B cell (primary cell): ENCODE measurements at regions not wholly inside any gene's neighbourhood (a gene's known extent, or its start where the extent isn't known, plus 50 kb on each side); places are given as distances from the start of the nearest gene placed in this dataset.

Experiments
- ATAC-seq: fragments of 200-7000 bp; cut with Tn5 transposase; one replicate; pipeline ENCODE4 v1.10.0; 2021; ENCODE audit warnings: low read depth, mild to moderate bottlenecking, moderate number of reproducible peaks, moderate library complexity
- CTCF ChIA-PET: fragments of 350-600 bp; sonication (Branson Sonifier 250); formaldehyde crosslinking; loops from one replicate; lab custom pipeline; 2021; ENCODE audit warnings: antibody characterized with exemption, inconsistent platforms; lab: Charles Lee
- POLR2A ChIA-PET: fragments of 350-600 bp; sonication (Branson Sonifier 250); formaldehyde crosslinking; loops from one replicate; lab custom pipeline; 2021; ENCODE audit warnings: antibody characterized with exemption; lab: Charles Lee
- DNase-seq: peaks from one replicate; pipeline ENCODE4 v3.0.0; 2013
- H2AFZ ChIP-seq: 2 replicates; pipeline ENCODE4 v1.6.1; 2012; ENCODE audit warnings: mild to moderate bottlenecking, low read depth, low read length; ENCODE audit not compliant: insufficient read depth, poor library complexity, severe bottlenecking
- H3K27ac ChIP-seq, 2 donors: 1 replicate in 1 of 2; 2 replicates in 1 of 2; pipeline ENCODE4 v1.5.1; 2012 to 2013; ENCODE audit warnings: low read length in 2 of 2, mild to moderate bottlenecking in 2 of 2, moderate library complexity in 1 of 2
- H3K27me3 ChIP-seq, 4 experiments: fragments of 200-600 bp in 1 of 4; sonication (generic) in 1 of 4; replicated peaks in 1 of 4; 1 replicate in 2 of 4; 2 replicates in 2 of 4; pipeline versions ENCODE4 v1.6.1 to v1.7.0; 2013 to 2016; ENCODE audit warnings: low read length in 3 of 4, mild to moderate bottlenecking in 2 of 4, mixed read lengths in 1 of 4, moderate library complexity in 1 of 4; ENCODE audit not compliant: insufficient read depth in 4 of 4, control insufficient read depth in 3 of 4; ENCODE audit errors: control extremely low read depth in 1 of 4
- H3K36me3 ChIP-seq, 2 experiments: replicated peaks in 1 of 2; 1 replicate in 1 of 2; 2 replicates in 1 of 2; pipeline versions ENCODE4 v1.6.1 to v1.7.1; 2013; ENCODE audit warnings: low read length in 1 of 2; ENCODE audit not compliant: insufficient read depth in 2 of 2, control insufficient read depth in 1 of 2; ENCODE audit errors: control extremely low read depth in 1 of 2, extremely low read depth in 1 of 2
- H3K4me1 ChIP-seq, 2 donors: fragments of 200-600 bp in 1 of 2; sonication (generic) in 1 of 2; 1 replicate in 1 of 2; 2 replicates in 1 of 2; pipeline versions ENCODE4 v1.5.1 to v1.6.1; 2013 to 2017; ENCODE audit warnings: low read length in 2 of 2; ENCODE audit not compliant: control insufficient read depth in 2 of 2, insufficient read depth in 2 of 2
- H3K4me2 ChIP-seq: replicated peaks from 2 replicates; pipeline ENCODE3; 2012; ENCODE audit warnings: mild to moderate bottlenecking, low read depth, low read length; ENCODE audit not compliant: poor library complexity, severe bottlenecking
- H3K4me3 ChIP-seq, 5 experiments: fragments of 200-600 bp in 1 of 5; sonication (generic) in 1 of 5; 1 replicate in 3 of 5; 2 replicates in 2 of 5; pipeline versions ENCODE4 v1.5.1 to v1.7.0; 2011 to 2016; ENCODE audit warnings: low read length in 4 of 5, mild to moderate bottlenecking in 4 of 5, low read depth in 2 of 5, control low read depth in 1 of 5, moderate library complexity in 1 of 5; ENCODE audit not compliant: insufficient read depth in 1 of 5; ENCODE audit errors: control extremely low read depth in 1 of 5, extremely low read depth in 1 of 5
- H3K79me2 ChIP-seq: fragments of 200-600 bp; sonication (generic); one replicate; pipeline ENCODE4 v1.6.0; 2016; ENCODE audit warnings: low read length; ENCODE audit not compliant: control insufficient read depth, insufficient read depth
- H3K9ac ChIP-seq: fragments of 200-600 bp; sonication (generic); 2 replicates; pipeline ENCODE4 v1.6.1; 2017; ENCODE audit warnings: mild to moderate bottlenecking, low read length, moderate library complexity
- H3K9me3 ChIP-seq, 3 donors: one replicate each; pipeline versions ENCODE4 v1.6.1 to v1.7.1; 2013; ENCODE audit warnings: low read length in 2 of 3; ENCODE audit not compliant: control insufficient read depth in 2 of 3, insufficient read depth in 1 of 3; ENCODE audit errors: control extremely low read depth in 1 of 3
- H4K20me1 ChIP-seq: 2 replicates; pipeline ENCODE4 v1.6.0; 2012; ENCODE audit warnings: mild to moderate bottlenecking, low read length; ENCODE audit not compliant: insufficient read depth, control insufficient read depth, poor library complexity, severe bottlenecking
- H3K27ac Mint-ChIP-seq: one replicate; pipeline ENCODE4 v1.8.0; 2021; ENCODE audit warnings: mixed read lengths
- H3K27me3 Mint-ChIP-seq: one replicate; pipeline ENCODE4 v1.8.0; 2021; ENCODE audit warnings: mixed read lengths
- H3K4me1 Mint-ChIP-seq: one replicate; pipeline ENCODE4 v1.8.0; 2021; ENCODE audit warnings: mixed read lengths
- H3K4me3 Mint-ChIP-seq: one replicate; pipeline ENCODE4 v1.8.0; 2021; ENCODE audit warnings: mixed read lengths
- H3K9me3 Mint-ChIP-seq: one replicate; pipeline ENCODE4 v1.8.0; 2022; ENCODE audit warnings: mixed read lengths; ENCODE audit not compliant: insufficient read depth
- CTCF ChIP-seq: fragments of 200-600 bp; IDR thresholded peaks from one replicate; pipeline ENCODE4 v1.8.0; 2022; ENCODE audit warnings: antibody characterized with exemption, mild to moderate bottlenecking
- EZH2 ChIP-seq: IDR thresholded peaks from 2 replicates; pipeline ENCODE4 v1.6.1; 2012; ENCODE audit warnings: borderline replicate concordance, low read depth, mild to moderate bottlenecking, moderate library complexity, low read length; ENCODE audit not compliant: insufficient read depth, poor library complexity, severe bottlenecking
- WGBS: methylation state at CpG from one replicate; pipeline ENCODE4 v1.1.5; 2013; ENCODE audit warnings: missing lambda C conversion rate; ENCODE audit not compliant: insufficient coverage; 5-methylcytosine and 5-hydroxymethylcytosine counted together
- intact Hi-C: fragments of 100-400 bp; cut with micrococcal nuclease; formaldehyde crosslinking; loops from one replicate; pipeline ENCODE4 v1.10.0; 2022

DNA sequence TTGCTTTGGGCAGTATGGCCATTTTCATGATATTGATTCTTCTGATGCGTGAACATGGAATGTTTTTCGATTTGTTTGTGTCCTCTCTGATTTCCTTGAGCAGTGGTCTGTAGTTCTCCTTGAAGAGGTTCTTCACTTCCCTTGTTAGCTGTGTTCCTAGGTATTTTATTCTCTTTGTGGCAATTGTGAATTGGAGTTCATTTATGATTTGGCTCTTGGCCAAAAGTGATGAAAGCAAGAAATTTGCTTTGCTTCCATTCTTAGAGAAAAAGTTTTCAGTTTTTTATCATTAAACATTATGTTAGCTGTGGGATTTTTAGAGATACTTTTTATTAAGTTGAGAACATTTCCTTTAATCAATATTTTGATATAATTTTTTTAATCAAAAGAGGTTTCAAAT is 203.5 kb downstream of the TAF11L14 start:
- H3K79me2 ChIP-seq = no peaks in the 10 kb centered on the region
- H3K27me3 ChIP-seq = no peaks in the 10 kb centered on the region
- peaks cover 4% of the 10 kb centered on the region for H3K9me3 Mint-ChIP-seq
- H3K4me3 Mint-ChIP-seq = no peak overlapping the region
- no peaks in the 10 kb centered on the region for H3K4me1 ChIP-seq
- H3K36me3 ChIP-seq = no peaks in the 10 kb centered on the region
- WGBS = 95% methylated on average over 2 of the region's 2 CpGs
- no peak for ATAC-seq
- no peak for DNase-seq
- no peak overlapping the region for H3K9ac ChIP-seq
- H2AFZ ChIP-seq = no peak overlapping the region
- ChIA-PET CTCF (no interaction called here), POLR2A (no interaction called here)
- no peak overlapping the region for H3K27ac Mint-ChIP-seq
- no peak overlapping the region for H3K4me2 ChIP-seq
- no peak for TF ChIP-seq EZH2
- TF ChIP-seq CTCF = no peak
- H3K27ac ChIP-seq = no peak overlapping the region
- intact Hi-C loops = no loop called here
- H3K4me3 ChIP-seq = no peak overlapping the region
- H4K20me1 ChIP-seq = no peaks in the 10 kb centered on the region
- H3K9me3 ChIP-seq = no peaks in the 10 kb centered on the region
- no peaks in the 10 kb centered on the region for H3K4me1 Mint-ChIP-seq
- H3K27me3 Mint-ChIP-seq = no peaks in the 10 kb centered on the region

DNA sequence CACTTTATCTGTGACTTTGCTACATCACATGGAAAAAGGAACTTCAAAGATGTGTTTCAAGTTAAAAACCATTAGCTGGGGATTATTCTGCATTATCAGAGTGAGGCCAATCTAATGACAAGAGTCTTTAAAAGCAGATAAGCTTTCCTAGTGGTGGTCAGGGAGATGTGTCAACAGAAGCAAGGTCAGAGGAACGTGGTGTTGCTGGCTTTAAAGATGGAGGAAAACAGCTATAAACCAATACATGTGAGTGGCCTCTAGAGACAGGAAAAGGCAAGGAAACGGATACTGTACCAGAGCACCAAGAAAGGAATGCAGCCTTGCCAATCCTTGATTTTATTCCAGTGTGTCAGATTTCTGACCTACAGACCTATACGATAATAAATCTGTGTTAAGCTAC is 204.2 kb downstream of the TAF11L14 start:
- Mint-ChIP-seq H3K27me3 (no peaks in the 10 kb centered on the region), H3K27ac (no peak overlapping the region), H3K4me3 (no peak overlapping the region), H3K4me1 (no peaks in the 10 kb centered on the region), H3K9me3 (peaks cover 8% of the 10 kb centered on the region)
- intact Hi-C loops = no loop called here
- Histone ChIP-seq H3K36me3 (no peaks in the 10 kb centered on the region), H3K4me3 (no peak overlapping the region), H3K4me1 (no peaks in the 10 kb centered on the region), H3K9ac (no peak overlapping the region), H3K4me2 (no peak overlapping the region), H3K79me2 (no peaks in the 10 kb centered on the region), H4K20me1 (no peaks in the 10 kb centered on the region), H2AFZ (no peak overlapping the region), H3K27ac (no peak overlapping the region), H3K9me3 (no peaks in the 10 kb centered on the region), H3K27me3 (no peaks in the 10 kb centered on the region)
- POLR2A ChIA-PET = no interaction called here
- ATAC-seq (no peak), DNase-seq (no peak)
- no peak for TF ChIP-seq CTCF
- TF ChIP-seq EZH2 = no peak
- WGBS = 85% methylated on average over 2 of the region's 3 CpGs
- CTCF ChIA-PET = no interaction called here
